HG03457 (cell line): ENCODE measurements at regions not wholly inside any gene's neighbourhood (a gene's known extent, or its start where the extent isn't known, plus 50 kb on each side); places are given as distances from the start of the nearest gene placed in this dataset.
"Not testable (repeated sequence)": the region's sequence is repeated elsewhere in the genome, so short reads cannot be mapped to it uniquely, and the experiment has no call there.

Experiments
- ATAC-seq: cut with Tn5 transposase; IDR thresholded peaks from one replicate; pipeline ENCODE4 v1.9.1; 2021; ENCODE audit warnings: moderate number of reproducible peaks; ENCODE audit not compliant: unreplicated experiment

DNA sequence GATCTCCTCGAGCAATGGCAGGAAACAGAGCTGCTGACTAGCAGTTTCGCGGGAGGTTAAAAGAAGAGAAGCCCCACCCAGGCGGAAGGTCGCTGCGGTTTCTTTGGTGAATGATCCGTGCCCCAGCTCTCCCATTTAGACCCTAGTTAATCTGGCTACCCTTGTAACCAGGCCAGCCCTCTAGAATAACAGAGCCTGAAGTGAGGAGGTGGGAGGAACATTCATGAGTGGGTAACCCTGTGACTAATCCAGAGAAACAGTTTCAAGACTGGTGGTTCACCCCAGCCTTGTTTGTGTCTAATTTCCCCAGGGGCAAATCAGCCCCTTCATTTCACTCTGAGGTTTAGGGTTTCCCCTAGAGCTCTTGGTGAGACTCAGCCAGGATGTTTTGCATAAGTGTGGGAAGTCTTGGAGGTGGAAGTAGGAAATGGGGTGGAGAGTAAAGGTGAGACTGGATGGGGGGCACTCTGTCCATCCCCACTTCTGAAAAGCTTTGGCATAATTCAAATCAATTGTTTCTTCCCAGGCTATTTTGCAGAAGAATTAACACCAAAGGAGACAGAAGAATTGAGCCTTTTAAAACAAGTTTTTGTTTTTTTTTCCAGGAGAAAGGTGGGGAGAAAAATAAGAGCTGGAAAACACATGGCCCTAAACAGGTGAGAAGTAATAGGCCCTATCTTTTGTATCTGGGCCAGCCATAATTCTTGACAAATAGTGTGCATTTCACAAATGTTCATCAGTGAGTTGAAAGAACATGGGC lies 303.1 kb downstream of the RPLP1 start:
- ATAC-seq: peak; percentile 77

DNA sequence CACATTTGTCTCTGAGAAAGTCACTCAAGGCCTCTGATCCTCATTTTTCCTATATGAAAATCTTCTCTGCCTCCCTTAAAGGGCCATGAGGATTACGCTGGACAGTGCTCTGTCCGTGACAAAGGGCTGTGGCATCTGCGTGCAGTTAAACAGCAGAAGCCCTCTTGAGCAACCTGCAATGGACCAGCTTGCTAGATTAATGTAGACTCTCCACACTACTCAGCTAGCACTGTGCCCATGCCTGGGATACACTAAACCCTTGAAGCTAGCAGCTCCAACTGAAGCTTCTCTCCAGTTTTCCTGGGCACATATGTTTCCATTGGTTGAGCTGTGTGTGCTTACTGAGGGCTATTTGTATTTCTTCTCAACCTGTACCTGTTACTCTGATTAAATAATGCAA lies 303.8 kb downstream of the RPLP1 start:
- ATAC-seq: no peak

DNA sequence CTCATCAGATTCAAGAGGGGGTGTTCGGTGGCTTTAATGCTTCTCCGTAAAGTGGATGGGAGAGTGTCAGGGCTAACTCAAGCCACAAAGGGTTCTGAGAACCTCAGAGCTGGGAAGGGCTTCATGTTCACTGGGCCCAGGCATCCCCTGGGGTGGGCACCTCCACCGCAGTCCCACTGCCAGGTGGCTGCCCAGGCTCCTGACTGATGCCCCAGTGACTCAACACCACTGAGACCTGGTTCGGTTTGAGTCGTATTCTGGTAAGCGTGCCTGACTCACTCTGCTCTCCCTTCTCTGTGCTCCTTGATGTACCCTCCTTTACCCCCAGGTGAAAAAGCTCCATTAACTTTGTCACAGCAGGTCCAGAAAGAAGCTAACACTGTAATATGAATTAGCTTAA lies 304.6 kb downstream of the RPLP1 start:
- ATAC-seq: no peak

DNA sequence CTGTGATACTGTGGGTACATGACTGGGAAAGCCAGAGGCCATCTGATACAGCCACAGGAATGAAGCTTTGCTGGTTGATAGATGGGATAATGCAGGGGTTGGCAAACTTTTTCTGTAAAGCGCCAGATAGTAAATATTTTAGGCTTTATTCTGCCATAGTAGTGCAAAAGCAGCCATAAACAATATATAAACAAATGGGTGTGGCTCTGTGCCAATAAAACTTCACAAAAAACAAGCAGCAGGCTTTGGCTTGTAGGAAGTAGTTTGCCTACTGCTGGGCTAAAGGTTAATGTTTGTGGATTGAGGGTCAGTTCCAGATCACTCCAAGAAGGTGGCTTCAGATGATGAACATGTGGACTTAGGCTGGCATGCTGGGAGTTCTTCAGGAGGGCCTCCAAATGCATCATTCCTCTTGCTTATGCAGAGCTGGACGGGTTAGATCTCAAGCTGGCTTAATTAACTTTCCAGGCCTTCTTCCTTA lies 305.7 kb downstream of the RPLP1 start:
- no peak for ATAC-seq

DNA sequence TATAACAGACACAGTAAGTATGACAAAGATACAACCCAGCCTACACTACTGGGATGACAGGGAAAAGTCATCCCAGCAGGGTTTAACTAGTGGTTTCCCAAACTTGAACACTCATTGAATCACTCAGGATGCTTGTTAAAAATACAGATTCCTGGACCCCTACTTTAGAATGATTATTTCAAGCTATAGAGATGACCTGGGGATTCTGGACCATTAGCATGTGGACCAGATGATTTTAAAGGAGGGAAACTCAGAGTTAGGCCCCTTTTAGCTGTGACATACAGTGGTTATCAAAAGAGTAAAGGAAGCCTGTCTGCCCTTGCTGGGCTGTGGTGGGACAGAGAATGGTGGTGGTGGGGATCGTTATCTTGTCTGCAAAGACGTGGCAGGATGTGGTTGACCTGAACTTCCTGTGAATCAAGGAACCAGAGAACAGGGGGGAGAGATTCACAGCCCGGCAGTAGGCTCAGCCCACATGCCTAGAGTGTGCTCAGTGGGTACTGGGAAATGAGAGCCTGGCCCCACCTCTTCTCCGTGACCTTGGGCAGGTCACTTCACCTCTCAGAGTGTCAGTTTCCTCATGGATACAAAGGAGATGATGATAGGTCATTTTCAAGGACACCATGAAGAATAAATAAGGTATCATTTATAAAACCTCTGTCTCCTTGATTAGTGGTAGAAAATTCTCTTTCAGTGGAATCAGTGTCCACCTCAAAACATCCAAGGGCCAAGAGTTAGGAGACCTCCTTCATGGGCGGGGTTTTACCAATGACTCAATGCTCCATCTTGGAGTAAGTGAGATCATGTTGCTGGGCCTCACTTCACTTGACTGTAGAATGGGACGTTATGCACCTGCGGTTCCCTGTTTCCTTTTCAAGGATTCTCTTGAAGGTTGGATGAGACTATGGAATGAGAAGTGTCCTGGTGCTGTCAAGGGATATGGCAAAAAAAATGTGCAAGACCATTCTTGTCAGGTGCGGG lies 306.5 kb downstream of the RPLP1 start:
- ATAC-seq: no peak

DNA sequence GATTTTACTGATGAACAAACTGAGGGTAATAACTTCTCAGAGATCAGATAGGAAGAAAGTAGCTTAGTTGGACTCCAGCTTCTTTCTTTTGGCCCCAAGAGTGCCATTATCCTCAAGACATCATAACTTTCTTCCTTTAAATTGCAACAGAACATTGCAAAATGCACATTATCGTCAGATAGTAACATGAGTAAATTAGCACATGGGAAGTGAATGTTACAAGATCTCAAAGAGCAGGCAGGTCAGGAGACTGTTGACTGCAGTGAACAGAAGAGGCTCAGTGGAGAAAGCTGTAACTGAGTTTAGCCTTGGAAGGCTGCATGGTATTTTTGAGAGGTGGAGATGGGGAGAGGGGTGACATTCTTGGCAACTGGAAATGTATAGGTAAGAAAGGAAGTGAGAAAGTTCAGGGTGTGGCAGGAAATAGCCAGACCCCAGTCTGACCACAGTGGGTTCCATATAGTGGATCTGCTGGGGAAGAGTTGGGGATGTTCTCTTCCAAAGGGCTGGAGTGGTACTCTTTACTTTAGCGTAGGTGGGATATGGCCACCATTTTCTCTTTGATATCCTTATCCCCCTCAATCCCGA lies 307.7 kb downstream of the RPLP1 start:
- peak; percentile 2 for ATAC-seq

DNA sequence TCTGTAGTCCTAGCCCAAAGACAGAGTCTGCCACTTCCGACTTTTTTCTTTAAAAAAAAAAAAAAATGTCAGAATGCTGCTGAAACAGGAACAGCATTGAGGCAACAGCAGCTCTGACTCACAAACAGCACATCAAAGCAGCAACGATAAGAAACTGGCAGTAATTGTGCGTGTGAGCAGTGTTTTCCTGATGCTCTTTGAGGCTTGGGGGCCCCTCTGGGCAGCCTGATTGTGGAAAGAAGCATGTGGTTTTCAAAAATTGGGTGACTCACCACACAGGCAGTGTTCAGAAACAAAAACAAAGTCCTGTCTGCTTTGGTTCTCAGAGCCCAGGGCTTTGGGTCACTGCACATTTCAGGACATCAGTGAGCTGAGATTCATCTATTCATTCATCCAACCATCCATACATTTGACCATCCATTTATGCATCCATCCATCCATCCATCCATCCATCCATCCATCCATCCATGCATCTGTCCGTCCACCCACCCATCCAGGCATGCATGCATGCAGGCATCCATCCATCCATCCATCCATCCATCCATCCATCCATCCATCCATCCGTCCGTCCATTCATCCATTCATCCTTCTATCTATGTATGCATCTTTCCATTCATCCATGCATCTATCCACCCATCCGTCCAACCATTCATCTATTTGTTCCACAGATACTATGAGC lies 308.4 kb downstream of the RPLP1 start:
- ATAC-seq: peak; percentile 42

DNA sequence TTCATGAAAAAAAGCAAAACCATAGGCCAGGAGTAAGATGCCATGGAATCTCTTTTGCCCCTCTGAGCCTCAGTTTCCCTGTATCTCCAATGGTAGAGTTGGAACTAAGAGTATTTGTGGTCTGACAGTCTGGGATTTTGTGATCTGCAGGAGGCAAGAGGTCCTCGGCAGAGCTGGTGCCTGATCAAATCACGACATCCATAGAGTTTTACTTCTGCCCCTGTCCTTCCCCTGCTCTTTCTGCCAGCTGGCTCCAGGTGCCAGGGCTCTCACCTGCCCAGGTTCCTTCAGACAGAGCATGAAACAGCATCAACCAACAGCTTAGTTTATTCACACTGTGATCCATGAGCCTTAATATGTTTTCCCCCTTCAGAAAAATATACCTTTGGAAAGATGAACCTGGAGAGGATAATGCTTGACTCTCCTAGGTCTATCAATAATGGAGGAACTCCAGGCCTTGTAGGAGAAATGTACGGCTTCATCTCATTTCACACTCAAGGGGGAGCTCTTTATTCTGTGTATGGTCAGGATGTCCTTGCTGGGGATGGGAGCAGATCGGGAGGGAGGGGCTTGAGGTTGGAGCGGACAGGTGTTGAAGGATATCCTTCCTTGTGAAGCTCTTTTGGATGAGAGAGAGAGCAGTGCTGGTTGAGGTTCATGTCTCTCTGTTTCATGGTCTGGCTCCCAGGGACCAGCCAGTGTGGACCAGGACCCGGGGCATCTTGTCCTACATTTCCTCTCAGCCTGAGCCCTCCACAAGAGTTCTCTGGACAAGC lies 309.9 kb downstream of the RPLP1 start:
- ATAC-seq: no peak

DNA sequence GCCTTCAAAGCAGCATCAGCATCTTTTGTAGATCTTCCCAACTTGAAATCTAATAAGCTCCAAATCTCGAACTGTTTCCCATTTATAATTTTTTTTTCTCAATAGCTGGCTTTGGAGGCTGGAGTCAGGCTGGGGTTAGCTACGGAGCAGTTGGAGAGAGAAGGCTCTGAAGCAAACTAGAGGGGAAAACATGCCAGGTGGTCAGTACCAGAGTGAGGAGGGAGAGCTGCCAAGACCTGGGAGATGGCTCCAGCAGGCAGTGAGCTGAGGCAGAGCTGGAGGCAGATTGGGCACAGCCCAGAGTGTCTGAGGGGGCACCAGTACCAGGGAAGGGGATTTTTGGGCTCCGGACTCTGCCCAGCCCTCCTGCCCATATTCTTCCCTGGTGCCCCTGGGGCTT lies 311.2 kb downstream of the RPLP1 start:
- ATAC-seq: no peak

DNA sequence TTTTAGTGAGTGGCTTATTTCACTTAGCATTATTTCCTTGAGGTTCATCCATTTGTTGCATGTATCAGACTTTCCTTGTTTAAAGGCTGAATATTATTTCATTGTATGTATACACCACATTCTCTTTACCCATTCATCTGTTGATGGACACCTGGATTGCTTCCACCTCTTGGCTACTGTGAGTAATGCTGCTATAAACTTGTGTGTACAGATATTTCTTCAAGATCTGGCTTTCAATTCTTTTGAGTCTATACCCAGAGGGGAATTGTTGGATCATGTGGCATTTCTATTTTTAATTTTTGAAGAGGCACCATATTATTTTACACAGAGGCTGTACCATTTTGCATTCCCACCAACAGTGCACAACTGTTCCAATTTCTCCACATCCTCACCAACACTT lies 313.5 kb downstream of the RPLP1 start:
- ATAC-seq: no peak

DNA sequence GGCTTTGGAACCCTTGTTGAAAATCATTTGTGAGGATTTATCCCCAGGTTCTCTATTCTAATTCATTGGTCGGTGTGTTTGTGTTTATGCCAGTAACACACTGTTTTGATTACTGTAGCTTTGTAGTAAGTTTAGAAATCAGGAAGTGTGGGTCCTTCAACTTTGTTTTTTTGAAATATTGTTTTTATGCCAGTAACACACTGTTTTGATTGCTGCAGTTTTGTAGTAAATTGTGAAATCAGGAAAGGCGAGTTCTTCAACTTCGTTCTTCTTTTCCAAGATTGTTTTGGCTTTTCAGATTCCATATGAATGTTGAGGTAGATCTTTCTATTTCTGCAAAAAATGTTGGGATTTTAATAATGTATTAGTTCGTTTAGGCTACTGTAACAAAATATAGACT lies 314.6 kb downstream of the RPLP1 start:
- no peak for ATAC-seq

DNA sequence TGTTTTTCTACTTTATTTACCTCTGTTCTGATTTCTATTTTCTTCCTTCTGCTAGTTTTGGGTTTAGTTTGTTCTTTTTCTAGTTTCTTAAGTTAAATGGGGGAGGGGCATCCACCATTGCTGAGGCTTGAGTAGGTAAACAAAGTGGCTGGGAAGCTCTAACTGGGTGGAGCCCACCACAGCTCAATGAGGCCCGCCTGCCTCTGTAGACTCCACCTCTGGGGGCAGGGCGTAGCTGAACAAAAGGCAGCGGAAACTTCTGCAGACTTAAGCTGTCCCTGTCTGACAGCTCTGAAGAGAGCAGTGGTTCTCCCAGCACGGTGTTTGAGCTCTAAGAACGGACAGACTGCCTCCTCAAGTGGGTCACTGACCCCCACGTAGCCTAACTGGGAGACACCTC lies 316.7 kb downstream of the RPLP1 start:
- ATAC-seq: not testable (repeated sequence)

DNA sequence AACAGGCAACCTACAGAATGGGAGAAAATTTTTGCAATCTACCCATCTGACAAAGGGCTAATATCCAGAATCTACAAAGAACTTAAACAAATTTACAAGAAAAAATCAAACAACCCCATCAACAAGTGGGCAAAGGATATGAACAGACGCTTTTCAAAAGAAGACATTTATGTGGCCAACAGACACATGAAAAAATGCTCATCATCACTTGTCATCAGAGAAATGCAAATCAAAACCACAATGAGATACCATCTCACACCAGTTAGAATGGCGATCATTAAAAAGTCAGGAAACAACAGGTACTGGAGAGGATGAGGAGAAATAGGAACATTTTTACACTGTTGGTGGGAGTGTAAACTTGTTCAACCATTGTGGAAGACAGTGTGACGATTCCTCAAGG lies 321.6 kb downstream of the RPLP1 start:
- not testable (repeated sequence) for ATAC-seq

DNA sequence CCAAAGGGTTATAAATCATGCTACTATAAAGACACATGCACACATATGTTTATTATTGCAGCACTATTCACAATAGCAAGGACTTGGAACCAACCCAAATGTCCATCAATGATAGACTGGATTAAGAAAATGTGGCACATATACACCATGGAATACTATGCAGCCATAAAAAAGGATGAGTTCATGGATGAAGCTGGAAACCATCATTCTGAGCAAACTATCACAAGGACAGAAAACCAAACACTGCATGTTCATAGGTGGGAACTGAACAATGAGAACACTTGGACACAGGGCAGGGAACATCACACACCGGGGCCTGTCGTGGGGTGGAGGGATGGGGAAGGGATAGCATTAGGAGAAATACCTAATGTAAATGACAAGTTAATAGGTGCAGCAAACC lies 322.1 kb downstream of the RPLP1 start:
- ATAC-seq: not testable (repeated sequence)

DNA sequence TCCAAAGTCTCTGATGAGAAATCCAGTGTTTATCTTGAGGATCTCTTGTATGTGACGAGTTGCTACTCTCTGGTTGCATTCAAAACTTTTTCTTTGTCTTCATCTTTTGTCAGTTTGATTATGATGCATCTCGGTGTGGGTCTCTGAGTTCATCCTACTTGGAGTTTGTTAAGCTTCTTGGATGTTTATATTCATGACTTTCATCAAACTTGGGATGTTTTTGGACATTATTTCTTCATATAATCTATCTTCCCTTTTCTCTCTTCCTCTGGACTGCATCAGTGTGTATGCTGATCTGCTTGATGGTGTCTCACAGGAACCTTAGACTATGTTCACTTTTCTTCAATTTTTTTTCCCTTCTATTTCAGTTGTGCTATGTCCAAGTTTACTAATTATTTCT lies 320.4 kb downstream of the TLE3 start:
- no peak for ATAC-seq

DNA sequence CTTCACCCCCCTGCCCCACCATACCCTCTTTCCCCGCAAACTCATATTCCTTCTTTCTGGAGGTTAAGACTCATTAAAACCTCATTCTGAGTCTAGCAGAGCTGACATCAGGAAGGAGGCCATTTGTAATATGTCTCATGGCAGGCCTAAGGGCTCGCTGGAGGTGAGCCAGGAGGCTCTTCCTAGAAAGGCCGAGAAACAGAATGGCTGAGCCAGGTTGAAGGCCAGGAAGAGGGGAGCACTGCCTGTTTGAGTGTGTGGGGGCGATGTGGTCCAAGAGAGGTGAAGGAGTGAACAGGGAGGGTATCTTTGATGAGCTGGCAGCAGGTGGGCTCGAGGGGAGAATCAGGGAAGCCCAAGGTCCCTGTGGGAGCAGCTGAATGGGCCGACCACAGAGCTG lies 317.3 kb downstream of the TLE3 start:
- no peak for ATAC-seq

DNA sequence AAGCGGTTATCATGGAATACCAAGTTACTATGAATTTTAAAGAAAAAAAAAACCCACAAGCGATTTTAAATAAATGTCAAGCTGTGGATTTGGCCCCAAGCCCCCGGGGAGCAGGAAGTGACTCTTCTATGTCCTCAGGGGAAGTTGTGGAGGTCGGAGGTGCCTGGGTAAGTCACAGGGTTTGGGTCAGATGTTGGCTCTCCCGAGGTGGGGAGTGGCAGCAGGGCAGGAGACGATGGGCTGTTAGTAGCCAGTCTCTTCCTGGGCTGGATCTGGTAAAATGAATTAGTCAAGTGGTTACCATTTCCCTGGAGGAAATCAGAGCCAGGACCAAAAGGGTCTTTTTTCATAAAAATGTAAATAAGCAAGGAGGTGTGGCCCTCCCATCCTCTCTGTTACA lies 316.7 kb downstream of the TLE3 start:
- ATAC-seq: no peak

DNA sequence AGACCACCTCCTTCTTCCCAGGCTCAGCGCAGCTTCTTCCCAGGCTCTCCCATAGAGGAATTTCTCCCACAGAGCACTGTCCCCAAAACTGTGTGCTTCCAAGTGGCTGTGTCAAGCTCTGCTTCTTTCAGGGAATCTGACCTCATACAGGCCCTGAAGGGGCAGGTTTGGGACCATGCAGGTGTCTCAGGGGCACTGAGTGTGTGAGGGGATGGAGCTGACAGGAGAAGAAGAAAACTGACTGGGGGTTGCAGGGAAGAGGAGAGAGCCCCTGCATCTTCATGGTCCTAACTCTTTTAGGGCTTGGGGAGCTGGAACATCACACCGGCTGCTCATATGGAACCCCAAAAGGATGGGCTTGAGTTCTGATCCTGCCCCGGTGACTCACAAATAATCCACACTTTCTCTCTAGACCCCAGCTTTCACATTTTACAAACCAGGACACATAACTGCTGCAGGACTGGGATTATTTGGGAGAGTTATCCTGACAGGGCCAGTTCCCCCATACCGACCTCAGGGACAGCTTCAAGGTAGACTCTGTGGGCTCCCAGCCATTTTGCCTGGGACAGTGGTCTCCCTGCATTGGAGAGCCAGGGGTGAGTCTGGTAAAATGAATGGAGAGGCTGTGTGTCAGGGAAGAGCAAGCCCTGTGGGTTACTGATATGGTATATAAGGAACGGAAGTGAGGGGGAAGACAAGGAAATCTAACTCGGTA lies 316.1 kb downstream of the TLE3 start:
- ATAC-seq: no peak

DNA sequence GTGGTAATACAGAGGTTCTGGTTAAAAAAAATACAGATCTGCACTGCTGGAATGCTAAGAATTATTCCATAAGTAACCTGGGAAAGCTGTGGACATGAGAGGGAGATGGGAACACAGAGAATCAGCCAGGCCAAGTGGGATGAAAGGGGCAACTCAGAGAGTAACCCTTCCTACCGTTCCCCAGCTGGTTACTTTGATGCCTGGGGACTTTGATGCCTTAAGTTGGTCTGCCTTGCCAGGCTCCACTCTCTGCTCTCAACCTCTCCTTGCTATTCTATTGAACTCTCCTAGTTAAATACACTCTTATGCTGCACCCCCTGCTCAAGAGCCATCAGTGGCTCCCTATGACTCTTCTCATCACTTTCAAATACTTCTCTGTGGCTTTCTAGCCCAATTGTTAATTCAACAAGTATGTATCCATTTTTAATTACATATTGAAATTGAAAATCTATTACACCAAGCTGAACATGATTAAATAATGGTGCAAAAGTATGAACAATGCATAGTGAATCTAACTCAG lies 315.5 kb downstream of the TLE3 start:
- no peak for ATAC-seq
